IMR-90 (cell line): ENCODE measurements at regions not wholly inside any gene's neighbourhood (a gene's known extent, or its start where the extent isn't known, plus 50 kb on each side); places are given as distances from the start of the nearest gene placed in this dataset.

Experiments
- ATAC-seq: fragments of 200-7000 bp; cut with Tn5 transposase; 2 replicates; pipeline ENCODE4 v1.9.1; 2020; ENCODE audit warnings: low read depth, mild to moderate bottlenecking, moderate library complexity
- BruUV-seq: library from RNA; stranded (reverse); fragments of 400-500 nt; replicated peaks from 2 replicates; lab custom pipeline; 2021; lab: Mats Ljungman, UMichigan
- CTCF ChIA-PET: fragments of 300-600 bp; formaldehyde crosslinking; extraction: SDS; loops from one replicate; lab custom pipeline; 2021; ENCODE audit warnings: antibody characterized with exemption; lab: Yijun Ruan, JAX
- POLR2A ChIA-PET: fragments of 300-600 bp; sonication (Branson Sonifier 250); formaldehyde crosslinking; loops from one replicate; lab custom pipeline; 2022; ENCODE audit warnings: antibody characterized with exemption; ENCODE audit not compliant: unreplicated experiment; lab: Charles Lee
- DNase-seq: peaks from one replicate; pipeline ENCODE4 v3.0.0; 2013
- H2AFZ ChIP-seq: replicated peaks from 2 replicates; pipeline ENCODE3; 2013; ENCODE audit warnings: low read length, mild to moderate bottlenecking; ENCODE audit not compliant: poor library complexity
- H2AK5ac ChIP-seq: 2 replicates; pipeline ENCODE4 v1.6.1; 2013; ENCODE audit warnings: low read depth, low read length, inconsistent platforms
- H2AK9ac ChIP-seq: replicated peaks from 2 replicates; pipeline ENCODE3; 2013; ENCODE audit warnings: mild to moderate bottlenecking, low read depth, low read length, moderate library complexity; ENCODE audit not compliant: poor library complexity
- H2BK120ac ChIP-seq: 2 replicates; pipeline ENCODE4 v1.6.1; 2013; ENCODE audit warnings: low read depth, low read length, inconsistent platforms
- H2BK15ac ChIP-seq: 3 replicates; pipeline ENCODE4 v1.6.1; 2013; ENCODE audit warnings: low read depth, low read length, inconsistent platforms
- H2BK20ac ChIP-seq: 2 replicates; pipeline ENCODE4 v1.6.1; 2013; ENCODE audit warnings: low read depth, mild to moderate bottlenecking, inconsistent platforms, low read length, moderate library complexity
- H2BK5ac ChIP-seq: 2 replicates; pipeline ENCODE4 v1.6.1; 2013; ENCODE audit warnings: mild to moderate bottlenecking, low read depth, low read length, inconsistent platforms; ENCODE audit not compliant: poor library complexity, severe bottlenecking
- H3K14ac ChIP-seq: replicated peaks from 2 replicates; pipeline ENCODE4 v1.6.1; 2013; ENCODE audit warnings: low read depth, low read length, inconsistent platforms
- H3K18ac ChIP-seq: 2 replicates; pipeline ENCODE4 v1.6.1; 2013; ENCODE audit warnings: low read depth, low read length, control low read depth
- H3K23ac ChIP-seq: 2 replicates; pipeline ENCODE4 v1.6.1; 2013; ENCODE audit warnings: low read depth, low read length, inconsistent platforms
- H3K27ac ChIP-seq: 2 replicates; pipeline ENCODE4 v1.5.1; 2013; ENCODE audit warnings: mild to moderate bottlenecking, control low read depth, low read length; ENCODE audit not compliant: insufficient read depth
- H3K27me3 ChIP-seq: 2 replicates; pipeline ENCODE4 v1.6.1; 2013; ENCODE audit warnings: low read length; ENCODE audit not compliant: control insufficient read depth, insufficient read depth
- H3K36me3 ChIP-seq: 2 replicates; pipeline ENCODE4 v1.6.1; 2013; ENCODE audit warnings: low read length, mixed read lengths; ENCODE audit not compliant: control insufficient read depth, insufficient read depth
- H3K4ac ChIP-seq: 2 replicates; pipeline ENCODE4 v1.6.1; 2013; ENCODE audit warnings: low read depth, low read length, inconsistent platforms
- H3K4me1 ChIP-seq: 2 replicates; pipeline ENCODE4 v1.6.1; 2013; ENCODE audit warnings: low read length, mixed read lengths; ENCODE audit not compliant: control insufficient read depth, insufficient read depth
- H3K4me2 ChIP-seq: 2 replicates; pipeline ENCODE4 v1.6.1; 2013; ENCODE audit warnings: low read depth, mild to moderate bottlenecking, control low read depth, low read length, moderate library complexity
- H3K4me3 ChIP-seq: 2 replicates; pipeline ENCODE4 v1.5.1; 2013; ENCODE audit warnings: low read depth, mild to moderate bottlenecking, control low read depth, low read length, moderate library complexity; ENCODE audit not compliant: insufficient read depth
- H3K56ac ChIP-seq: 2 replicates; pipeline ENCODE4 v1.6.1; 2013; ENCODE audit warnings: low read length, inconsistent platforms; ENCODE audit not compliant: insufficient read depth; ENCODE audit errors: extremely low read depth
- H3K79me1 ChIP-seq, 2 experiments: 2 replicates each; pipeline ENCODE4 v1.6.1; 2013; ENCODE audit warnings: low read length in 2 of 2, inconsistent platforms in 1 of 2, low read depth in 1 of 2
- H3K9ac ChIP-seq: 2 replicates; pipeline ENCODE4 v1.6.1; 2013; ENCODE audit warnings: low read depth, low read length, control low read depth
- H3K9me1 ChIP-seq: 2 replicates; pipeline ENCODE4 v1.6.1; 2013; ENCODE audit warnings: low read length, inconsistent platforms; ENCODE audit not compliant: insufficient read depth
- H3K9me3 ChIP-seq: 2 replicates; pipeline ENCODE4 v1.6.1; 2013; ENCODE audit warnings: low read length; ENCODE audit not compliant: control insufficient read depth, insufficient read depth
- H4K20me1 ChIP-seq: 2 replicates; pipeline ENCODE4 v1.6.1; 2013; ENCODE audit warnings: low read length, inconsistent platforms; ENCODE audit not compliant: insufficient read depth
- H4K5ac ChIP-seq: 2 replicates; pipeline ENCODE4 v1.6.1; 2013; ENCODE audit warnings: mild to moderate bottlenecking, low read depth, low read length, control low read depth
- H4K8ac ChIP-seq, 2 experiments: 2 replicates each; pipeline ENCODE4 v1.6.1; 2013; ENCODE audit warnings: low read depth in 2 of 2, low read length in 2 of 2, control low read depth in 1 of 2, inconsistent platforms in 1 of 2
- H4K91ac ChIP-seq: 2 replicates; pipeline ENCODE4 v1.6.1; 2013; ENCODE audit warnings: low read depth, low read length, inconsistent platforms; ENCODE audit not compliant: insufficient read depth
- NFE2L2 ChIP-seq: fragments of 150-350 bp; IDR thresholded peaks from 2 replicates; pipeline ENCODE4 v1.6.1; 2016; ENCODE audit warnings: low read depth, mild to moderate bottlenecking, low read length
- WGBS, 2 experiments: methylation state at CpG; one replicate each; pipeline versions ENCODE4 v1.1.5 to v1.1.7; 2013; ENCODE audit warnings: missing lambda C conversion rate in 2 of 2; ENCODE audit not compliant: insufficient read length in 1 of 2; ENCODE audit errors: extremely low coverage in 2 of 2; 5-methylcytosine and 5-hydroxymethylcytosine counted together
- dilution Hi-C: fragments of 300-500 bp; cut with HindIII; formaldehyde crosslinking; loops from one replicate; pipeline ENCODE4 v1.14.3; 2018; ENCODE audit warnings: low sequenced_read_pairs; ENCODE audit not compliant: unreplicated experiment
- in situ Hi-C: fragments of 300-500 bp; cut with MboI; formaldehyde crosslinking; loops from 3 replicates; pipeline ENCODE4 v1.14.3; 2019; ENCODE audit warnings: low sequenced_read_pairs, inconsistent platforms, mixed read lengths
- intact Hi-C: fragments of 100-400 bp; cut with micrococcal nuclease; formaldehyde crosslinking; loops from 2 replicates; pipeline ENCODE4 v1.10.0; 2022
- TF ChIP-seq, protein P1 (sequence below): fragments of 150-350 bp; IDR thresholded peaks from 2 replicates; pipeline ENCODE4 v1.6.1; 2016; ENCODE audit warnings: low read depth, mild to moderate bottlenecking, low read length, moderate library complexity, borderline replicate concordance

DNA sequence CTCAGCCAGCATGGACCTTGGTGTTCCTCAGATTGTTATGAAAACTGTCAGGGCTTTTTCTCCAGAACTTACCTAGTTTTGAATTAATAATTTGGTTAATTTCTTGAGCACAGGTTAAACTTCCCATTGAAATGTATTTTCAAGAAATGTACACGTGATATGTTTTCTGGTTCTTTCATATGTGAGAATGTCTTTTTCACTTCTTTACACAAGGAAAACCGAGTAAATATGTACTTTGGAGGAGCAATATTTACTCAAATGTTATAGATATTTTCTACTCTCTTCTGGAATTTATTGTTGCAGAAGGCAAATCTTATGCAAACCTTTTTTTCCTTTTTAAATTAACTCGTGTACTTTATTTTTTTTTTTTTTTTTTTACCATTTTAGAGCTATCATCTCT is 134.3 kb downstream of the AHR start:
- intact Hi-C loops (no loop called here), in situ Hi-C loops (no loop called here), dilution Hi-C loops (no loop called here)
- Histone ChIP-seq H3K56ac (no peak overlapping the region), H3K79me1 (no peaks in the 10 kb centered on the region), H4K91ac (no peak overlapping the region), H2BK20ac (no peak overlapping the region), H3K4me2 (no peak overlapping the region), H3K4me1 (no peaks in the 10 kb centered on the region), H2BK15ac (no peak overlapping the region), H3K14ac (no peak overlapping the region), H2AFZ (no peak overlapping the region), H4K20me1 (no peaks in the 10 kb centered on the region), H3K27me3 (no peaks in the 10 kb centered on the region), H3K9me3 (peaks cover 8% of the 10 kb centered on the region), H3K23ac (no peak overlapping the region), H3K18ac (no peak overlapping the region), H3K4ac (no peak overlapping the region), H2AK5ac (no peak overlapping the region), H2BK5ac (no peak overlapping the region), H4K8ac (no peak overlapping the region), H4K5ac (no peak overlapping the region), H3K36me3 (no peaks in the 10 kb centered on the region), H2BK120ac (no peak overlapping the region), H3K9ac (no peak overlapping the region), H3K9me1 (no peaks in the 10 kb centered on the region), H2AK9ac (no peak overlapping the region), H3K27ac (no peak overlapping the region), H3K4me3 (no peak overlapping the region)
- BruUV-seq, result no TSS peak
- ChIA-PET POLR2A (no interaction called here), CTCF (no interaction called here)
- WGBS, 2 experiments, result no CpG with 5 or more reads among the region's 3 CpGs
- ATAC-seq (no peak), DNase-seq (no peak)
- TF ChIP-seq, protein P1, sequence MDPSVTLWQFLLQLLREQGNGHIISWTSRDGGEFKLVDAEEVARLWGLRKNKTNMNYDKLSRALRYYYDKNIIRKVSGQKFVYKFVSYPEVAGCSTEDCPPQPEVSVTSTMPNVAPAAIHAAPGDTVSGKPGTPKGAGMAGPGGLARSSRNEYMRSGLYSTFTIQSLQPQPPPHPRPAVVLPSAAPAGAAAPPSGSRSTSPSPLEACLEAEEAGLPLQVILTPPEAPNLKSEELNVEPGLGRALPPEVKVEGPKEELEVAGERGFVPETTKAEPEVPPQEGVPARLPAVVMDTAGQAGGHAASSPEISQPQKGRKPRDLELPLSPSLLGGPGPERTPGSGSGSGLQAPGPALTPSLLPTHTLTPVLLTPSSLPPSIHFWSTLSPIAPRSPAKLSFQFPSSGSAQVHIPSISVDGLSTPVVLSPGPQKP, result no peak
- TF ChIP-seq NFE2L2, result no peak
